Posterior vena cava (tissue), 2 donors: ENCODE measurements at regions not wholly inside any gene's neighbourhood (a gene's known extent, or its start where the extent isn't known, plus 50 kb on each side); places are given as distances from the start of the nearest gene placed in this dataset.
"Not testable (repeated sequence)": the region's sequence is repeated elsewhere in the genome, so short reads cannot be mapped to it uniquely, and the experiment has no call there.

Source experiments
- DNase-seq: peaks from one replicate; pipeline ENCODE4 v3.0.0-alpha.2; 2020; ENCODE audit warnings: low spot score
- intact Hi-C, 2 donors: fragments of 100-400 bp; cut with DNase I; formaldehyde crosslinking; loops; one replicate each; pipeline versions ENCODE4 v1.14.1 to v1.14.2; 2022 to 2023
- donor health status: DM: yes; HTN: yes; CAD: no.
- donor health status: DM: yes; HTN: yes; CAD: no.

DNA sequence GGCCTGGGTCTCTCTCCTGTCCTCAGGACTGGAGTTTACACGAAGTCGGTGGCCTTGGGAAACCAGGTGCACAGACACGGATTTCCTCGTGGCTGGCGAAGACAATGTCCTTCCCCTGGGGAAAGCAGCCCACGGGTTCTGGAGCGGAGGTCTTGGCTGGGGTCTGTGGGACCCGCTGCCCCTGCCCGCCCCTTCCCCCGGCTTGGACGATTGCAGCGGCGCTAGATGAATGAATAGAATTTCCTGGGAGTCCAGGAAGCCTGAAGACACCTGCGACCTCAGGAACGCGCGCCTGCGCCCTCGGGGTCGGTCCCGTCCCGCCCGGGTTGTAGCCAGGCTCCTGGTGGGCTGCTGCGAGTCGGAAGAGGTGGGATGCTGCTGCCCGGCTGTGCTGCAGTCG lies 564.7 kb downstream of the TSPY10 start:
- intact Hi-C loops: no loop called here
- peak; percentile 34 for DNase-seq

DNA sequence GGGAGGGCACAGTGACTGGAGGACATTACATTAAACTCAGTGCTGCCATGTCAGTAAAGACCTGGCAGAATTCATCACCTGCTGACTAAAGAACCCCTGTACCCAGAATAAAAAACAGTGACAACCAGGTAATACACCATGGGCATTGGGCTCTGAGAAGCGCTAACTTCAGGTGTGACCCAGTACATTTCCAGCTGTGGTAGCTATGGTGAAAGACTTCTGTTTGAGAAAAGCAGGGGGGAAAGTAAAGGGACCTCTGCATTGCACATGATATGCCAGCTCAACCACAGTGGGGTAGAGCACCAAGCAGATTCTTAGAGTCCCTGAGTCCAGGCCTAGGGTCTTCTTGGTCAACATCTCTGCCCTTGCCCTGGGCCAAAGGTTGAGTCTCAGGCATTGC lies 578.6 kb downstream of the TSPY10 start:
- intact Hi-C loops, DNase-seq: not testable (repeated sequence)
